H1 (cell line): ENCODE measurements at regions not wholly inside any gene's neighbourhood (a gene's known extent, or its start where the extent isn't known, plus 50 kb on each side); places are given as distances from the start of the nearest gene placed in this dataset.

ENCODE experiments used
- CTCF ChIA-PET: fragments of 300-600 bp; sonication (Branson Sonifier 250); formaldehyde crosslinking; loops from one replicate; lab custom pipeline; 2021; ENCODE audit not compliant: partially characterized antibody; lab: Charles Lee
- POLR2A ChIA-PET: fragments of 300-600 bp; sonication (Branson Sonifier 250); formaldehyde crosslinking; loops from one replicate; lab custom pipeline; 2021; ENCODE audit warnings: inconsistent platforms; ENCODE audit not compliant: partially characterized antibody; lab: Charles Lee
- DNase-seq, 2 experiments: peaks; one replicate each; pipeline versions ENCODE4 v3.0.0 to v3.0.0-alpha.2; 2010 to 2022; ENCODE audit warnings: low spot score in 2 of 2, low read depth in 1 of 2, mixed read lengths in 1 of 2
- FAIRE-seq: peaks from 2 replicates; lab custom pipeline; 2011; peaks lifted over from hg19 to GRCh38; lab: Jason Lieb, UNC
- H2AFZ ChIP-seq: 2 replicates; pipeline ENCODE4 v1.8.1; 2012; ENCODE audit warnings: low read length, inconsistent platforms
- H2AK5ac ChIP-seq: 2 replicates; pipeline ENCODE4 v1.6.1; 2013; ENCODE audit warnings: low read depth, low read length
- H2BK120ac ChIP-seq: replicated peaks from 2 replicates; pipeline ENCODE3; 2013; ENCODE audit warnings: low read depth, low read length, inconsistent platforms
- H2BK12ac ChIP-seq: 2 replicates; pipeline ENCODE4 v1.6.1; 2013; ENCODE audit warnings: low read depth, low read length
- H2BK15ac ChIP-seq: 2 replicates; pipeline ENCODE4 v1.6.1; 2013; ENCODE audit warnings: low read length
- H2BK20ac ChIP-seq: 2 replicates; pipeline ENCODE4 v1.6.1; 2013; ENCODE audit warnings: low read length
- H2BK5ac ChIP-seq: 2 replicates; pipeline ENCODE4 v1.6.1; 2013; ENCODE audit warnings: low read depth, low read length
- H3K14ac ChIP-seq: 2 replicates; pipeline ENCODE4 v1.6.1; 2013; ENCODE audit warnings: inconsistent platforms; ENCODE audit not compliant: insufficient read length
- H3K18ac ChIP-seq: 2 replicates; pipeline ENCODE4 v1.6.1; 2013; ENCODE audit warnings: low read length; ENCODE audit errors: extremely low read depth
- H3K23ac ChIP-seq: 2 replicates; pipeline ENCODE4 v1.6.1; 2013; ENCODE audit warnings: inconsistent platforms; ENCODE audit not compliant: insufficient read length
- H3K23me2 ChIP-seq: 2 replicates; pipeline ENCODE4 v1.6.1; 2013; ENCODE audit warnings: low read depth, low read length
- H3K27ac ChIP-seq: 2 replicates; pipeline ENCODE4 v1.6.1; 2011; ENCODE audit warnings: low read depth, low read length, inconsistent platforms
- H3K27me3 ChIP-seq, 4 experiments: replicated peaks in 1 of 4; 1 replicate in 1 of 4; 2 replicates in 3 of 4; pipeline versions ENCODE4 v1.6.1 to v1.8.1; 2011 to 2013; ENCODE audit warnings: low read length in 3 of 4, mild to moderate bottlenecking in 3 of 4, inconsistent platforms in 2 of 4, mixed read lengths in 2 of 4, moderate library complexity in 1 of 4; ENCODE audit not compliant: control insufficient read depth in 3 of 4, insufficient read depth in 3 of 4; ENCODE audit errors: extremely low read depth in 1 of 4
- H3K36me3 ChIP-seq, 4 experiments: 2 replicates each; pipeline versions ENCODE4 v1.6.1 to v1.8.1; 2011 to 2013; ENCODE audit warnings: mild to moderate bottlenecking in 4 of 4, low read length in 3 of 4, moderate library complexity in 2 of 4, control low read depth in 1 of 4, inconsistent platforms in 1 of 4; ENCODE audit not compliant: insufficient read depth in 4 of 4, control insufficient read depth in 2 of 4
- H3K4ac ChIP-seq: replicated peaks from 2 replicates; pipeline ENCODE3; 2013; ENCODE audit warnings: low read length, low read depth, mixed read lengths, inconsistent platforms; ENCODE audit not compliant: insufficient read length
- H3K4me1 ChIP-seq, 4 experiments: replicated peaks in 1 of 4; 1 replicate in 1 of 4; 2 replicates in 3 of 4; pipeline versions ENCODE4 v1.6.1 to v1.8.1; 2011 to 2013; ENCODE audit warnings: low read length in 3 of 4, inconsistent platforms in 2 of 4, mixed read lengths in 1 of 4; ENCODE audit not compliant: insufficient read depth in 4 of 4, control insufficient read depth in 3 of 4
- H3K4me2 ChIP-seq, 2 experiments: 2 replicates each; pipeline versions ENCODE4 v1.6.1 to v1.8.1; 2011 to 2013; ENCODE audit warnings: low read depth in 2 of 2, low read length in 2 of 2, control low read depth in 1 of 2, inconsistent platforms in 1 of 2, mild to moderate bottlenecking in 1 of 2; ENCODE audit not compliant: insufficient read depth in 1 of 2
- H3K4me3 ChIP-seq, 4 experiments: fragments of 200-600, 300-600 bp in 1 of 4; sonication (generic), shearing (Covaris generic), sonication (Bioruptor Twin) in 1 of 4; 2 replicates each; pipeline versions ENCODE4 v1.5.1 to v1.8.1; 2011 to 2016; ENCODE audit warnings: low read length in 4 of 4, low read depth in 3 of 4, control low read depth in 2 of 4, inconsistent platforms in 2 of 4, mild to moderate bottlenecking in 2 of 4, mixed read lengths in 1 of 4, moderate library complexity in 1 of 4; ENCODE audit not compliant: insufficient read depth in 2 of 4; ENCODE audit errors: extremely low read depth in 1 of 4
- H3K56ac ChIP-seq: replicated peaks from 2 replicates; pipeline ENCODE3; 2013; ENCODE audit warnings: low read depth, mild to moderate bottlenecking, mixed read lengths, low read length, inconsistent platforms; ENCODE audit not compliant: insufficient read length
- H3K79me1 ChIP-seq: 2 replicates; pipeline ENCODE4 v1.6.1; 2013; ENCODE audit warnings: low read depth, low read length, control low read depth
- H3K79me2 ChIP-seq, 2 experiments: 2 replicates each; pipeline versions ENCODE4 v1.6.1 to v1.8.1; 2012 to 2013; ENCODE audit warnings: low read length in 2 of 2, mild to moderate bottlenecking in 2 of 2, inconsistent platforms in 1 of 2; ENCODE audit not compliant: insufficient read depth in 2 of 2, control insufficient read depth in 1 of 2
- H3K9ac ChIP-seq, 4 experiments: replicated peaks in 1 of 4; 1 replicate in 1 of 4; 2 replicates in 3 of 4; pipeline versions ENCODE4 v1.6.1 to v1.8.1; 2011 to 2013; ENCODE audit warnings: low read depth in 3 of 4, low read length in 3 of 4, control low read depth in 2 of 4, mild to moderate bottlenecking in 2 of 4, moderate library complexity in 2 of 4, inconsistent platforms in 1 of 4; ENCODE audit errors: extremely low read depth in 1 of 4
- H3K9me3 ChIP-seq, 2 experiments: 2 replicates each; pipeline versions ENCODE4 v1.6.1 to v1.8.1; 2012 to 2013; ENCODE audit warnings: mild to moderate bottlenecking in 2 of 2, moderate library complexity in 2 of 2, control low read depth in 1 of 2, inconsistent platforms in 1 of 2, low read depth in 1 of 2, low read length in 1 of 2, mixed read lengths in 1 of 2; ENCODE audit not compliant: insufficient read depth in 2 of 2
- H4K20me1 ChIP-seq, 2 experiments: replicated peaks in 1 of 2; 2 replicates each; pipeline versions ENCODE3 to v1.8.1; 2011 to 2013; ENCODE audit warnings: inconsistent platforms in 2 of 2, low read length in 2 of 2, mild to moderate bottlenecking in 1 of 2; ENCODE audit not compliant: insufficient read depth in 2 of 2, control insufficient read depth in 1 of 2
- H4K5ac ChIP-seq: 2 replicates; pipeline ENCODE4 v1.6.1; 2013; ENCODE audit warnings: low read length, low read depth, mixed read lengths, inconsistent platforms; ENCODE audit not compliant: insufficient read length
- H4K8ac ChIP-seq: 2 replicates; pipeline ENCODE4 v1.8.0; 2013; ENCODE audit warnings: mild to moderate bottlenecking, moderate library complexity, low read length, inconsistent platforms; ENCODE audit not compliant: insufficient read depth; ENCODE audit errors: extremely low read depth
- H4K91ac ChIP-seq: replicated peaks from 2 replicates; pipeline ENCODE3; 2013; ENCODE audit warnings: low read length, mixed read lengths, inconsistent platforms; ENCODE audit not compliant: insufficient read length
- BACH1 ChIP-seq: IDR thresholded peaks from 2 replicates; pipeline ENCODE4 v1.6.1; 2012; ENCODE audit warnings: low read length, improper control_type of control experiment
- BRCA1 ChIP-seq: IDR thresholded peaks from 2 replicates; pipeline ENCODE4 v1.6.1; 2012; ENCODE audit warnings: low read depth, low read length, improper control_type of control experiment
- CBX8 ChIP-seq: fragments of 300-800, 300-1000 bp; sonication (generic); IDR thresholded peaks from 2 replicates; pipeline ENCODE4 v1.7.1; 2016; ENCODE audit warnings: low read depth, low read length, borderline replicate concordance
- CHD2 ChIP-seq: IDR thresholded peaks from 2 replicates; pipeline ENCODE4 v1.6.1; 2012; ENCODE audit warnings: low read length, improper control_type of control experiment
- FOSL1 ChIP-seq: IDR thresholded peaks from 2 replicates; pipeline ENCODE4 v1.6.1; 2011; ENCODE audit warnings: mild to moderate bottlenecking, low read depth, low read length, moderate library complexity; ENCODE audit not compliant: insufficient read depth
- GABPA ChIP-seq: IDR thresholded peaks from 2 replicates; pipeline ENCODE4 v1.6.1; 2011; ENCODE audit warnings: mild to moderate bottlenecking, low read length, moderate library complexity, borderline replicate concordance; ENCODE audit not compliant: insufficient read depth
- JUND ChIP-seq: IDR thresholded peaks from 2 replicates; pipeline ENCODE4 v1.6.1; 2011; ENCODE audit warnings: mild to moderate bottlenecking, improper control_type of control experiment, low read length
- POLR2AphosphoS5 ChIP-seq: IDR thresholded peaks from 2 replicates; pipeline ENCODE4 v1.6.1; 2011; ENCODE audit warnings: low read depth, low read length
- SUZ12 ChIP-seq: fragments of 200-600 bp; sonication (generic); IDR thresholded peaks from 2 replicates; pipeline ENCODE4 v1.6.1; 2012; ENCODE audit warnings: mild to moderate bottlenecking, inconsistent platforms, low read length, moderate library complexity, mixed read lengths
- TAF7 ChIP-seq: optimal IDR thresholded peaks from 2 replicates; pipeline ENCODE3; 2011; ENCODE audit warnings: low read depth, mild to moderate bottlenecking, inconsistent platforms, low read length, moderate library complexity, borderline replicate concordance
- TEAD4 ChIP-seq: IDR thresholded peaks from 2 replicates; pipeline ENCODE4 v1.6.1; 2012; ENCODE audit warnings: low read depth, low read length, inconsistent platforms, mixed read lengths
- WGBS, 2 experiments: shearing (Covaris generic) in 1 of 2; methylation state at CpG; one replicate each; pipeline versions ENCODE4 v1.1.6 to v1.1.7; 2013 to 2015; ENCODE audit warnings: low lambda C conversion rate in 2 of 2, mixed read lengths in 2 of 2, inconsistent platforms in 1 of 2, low coverage in 1 of 2, missing lambda C conversion rate in 1 of 2; ENCODE audit not compliant: insufficient replicate concordance in 2 of 2, insufficient coverage in 1 of 2, insufficient read length in 1 of 2; ENCODE audit errors: extremely low coverage in 1 of 2, missing lambda C conversion rate in 1 of 2; 5-methylcytosine and 5-hydroxymethylcytosine counted together
- TF ChIP-seq, protein P1 (sequence below): IDR thresholded peaks from 2 replicates; pipeline ENCODE4 v1.6.1; 2012; ENCODE audit warnings: low read length, inconsistent platforms

DNA sequence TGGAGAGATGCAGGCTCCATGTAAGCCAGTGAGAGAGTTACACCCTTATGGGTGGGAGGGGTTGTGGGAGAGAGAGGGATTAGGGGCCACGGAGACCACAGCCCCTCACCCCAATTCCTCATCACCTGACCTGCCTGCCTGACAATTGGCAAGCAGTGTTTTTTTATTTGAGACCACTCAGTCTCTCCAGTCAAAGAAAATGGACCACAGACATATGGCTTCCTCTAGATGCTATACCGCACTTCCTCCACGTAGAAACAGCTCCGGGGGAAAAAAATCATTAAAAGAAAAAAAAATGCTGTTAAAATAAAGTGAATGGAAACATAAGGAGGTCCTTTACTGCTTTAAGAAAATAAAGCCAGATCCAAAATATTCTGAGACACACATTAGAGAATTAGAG is 152.7 kb downstream of the MYLK4 start:
- 86% methylated on average over 3 of the region's 4 CpGs; no CpG with 5 or more reads in 1 of the 2 experiments for WGBS, 2 experiments
- no peaks in the 10 kb centered on the region for H3K27me3 ChIP-seq
- H3K4ac ChIP-seq, result no peak overlapping the region
- no peaks in the 10 kb centered on the region for H3K79me1 ChIP-seq
- H3K4me3 ChIP-seq, result no peak overlapping the region
- H3K23me2 ChIP-seq, result no peaks in the 10 kb centered on the region
- no peak overlapping the region for H3K27ac ChIP-seq
- no peak for DNase-seq
- no peak overlapping the region for H2BK5ac ChIP-seq
- no peak overlapping the region for H4K8ac ChIP-seq
- TF ChIP-seq POLR2AphosphoS5 (no peak), JUND (no peak), GABPA (no peak), FOSL1 (no peak), TEAD4 (no peak), BRCA1 (no peak), CHD2 (no peak), SUZ12 (no peak), CBX8 (no peak), TAF7 (no peak), BACH1 (no peak)
- TF ChIP-seq, protein P1, sequence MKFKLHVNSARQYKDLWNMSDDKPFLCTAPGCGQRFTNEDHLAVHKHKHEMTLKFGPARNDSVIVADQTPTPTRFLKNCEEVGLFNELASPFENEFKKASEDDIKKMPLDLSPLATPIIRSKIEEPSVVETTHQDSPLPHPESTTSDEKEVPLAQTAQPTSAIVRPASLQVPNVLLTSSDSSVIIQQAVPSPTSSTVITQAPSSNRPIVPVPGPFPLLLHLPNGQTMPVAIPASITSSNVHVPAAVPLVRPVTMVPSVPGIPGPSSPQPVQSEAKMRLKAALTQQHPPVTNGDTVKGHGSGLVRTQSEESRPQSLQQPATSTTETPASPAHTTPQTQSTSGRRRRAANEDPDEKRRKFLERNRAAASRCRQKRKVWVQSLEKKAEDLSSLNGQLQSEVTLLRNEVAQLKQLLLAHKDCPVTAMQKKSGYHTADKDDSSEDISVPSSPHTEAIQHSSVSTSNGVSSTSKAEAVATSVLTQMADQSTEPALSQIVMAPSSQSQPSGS, result no peak
- TF ChIP-seq, all 59 proteins: peak for 0
- Histone ChIP-seq H2BK12ac (no peak overlapping the region), H4K91ac (no peak overlapping the region), H2AFZ (no peak overlapping the region), H3K23ac (no peak overlapping the region), H3K56ac (no peak overlapping the region), H4K20me1 (no peaks in the 10 kb centered on the region), H2BK20ac (no peak overlapping the region), H2AK5ac (no peak overlapping the region), H4K5ac (no peak overlapping the region), H3K9me3 (no peaks in the 10 kb centered on the region), H3K36me3 (no peaks in the 10 kb centered on the region), H3K4me2 (no peak overlapping the region), H2BK120ac (no peak overlapping the region), H3K4me1 (0 out of 7 replicates have a peak, but pooled peaks cover 0 to 2% (median 0%) of the 10 kb centered on the region in 4 experiments), H2BK15ac (no peak overlapping the region), H3K18ac (no peak overlapping the region), H3K14ac (no peak overlapping the region), H3K79me2 (no peaks in the 10 kb centered on the region), H3K9ac (no peak overlapping the region)
- no peak for FAIRE-seq
- CTCF ChIA-PET, result interaction anchor here (1.9 kb wide), 1 partner anchor 38 kb away, joined by 5 read pairs; no protein-coding TSS in a partner anchor
- POLR2A ChIA-PET, result interaction anchor here (0.6 kb wide), 1 partner anchor 90 kb away, joined by 4 read pairs; no protein-coding TSS in a partner anchor
